Right atrium auricular region (tissue), 2 donors: ENCODE measurements at regions not wholly inside any gene's neighbourhood (a gene's known extent, or its start where the extent isn't known, plus 50 kb on each side); places are given as distances from the start of the nearest gene placed in this dataset.

Source experiments
- DNase-seq: peaks from one replicate; pipeline ENCODE4 v3.0.0-alpha.2; 2019; ENCODE audit warnings: low spot score
- H3K27ac ChIP-seq, 2 donors: fragments of 200-600 bp; sonication (generic); 1 replicate in 1 of 2; 2 replicates in 1 of 2; pipeline ENCODE4 v1.5.1; 2016 to 2019
- H3K27me3 ChIP-seq, 2 donors: fragments of 200-600 bp; sonication (generic); one replicate each; pipeline versions ENCODE4 v1.5.1 to v1.6.0; 2017 to 2019
- H3K36me3 ChIP-seq: fragments of 200-600 bp; sonication (generic); one replicate; pipeline ENCODE4 v1.5.1; 2016
- H3K4me1 ChIP-seq, 2 donors: fragments of 200-600 bp; sonication (generic); one replicate each; pipeline versions ENCODE4 v1.5.1 to v1.6.0; 2017 to 2019
- H3K4me3 ChIP-seq, 2 donors: fragments of 200-600 bp; sonication (generic); 1 replicate in 1 of 2; 2 replicates in 1 of 2; pipeline ENCODE4 v1.5.1; 2017 to 2019; ENCODE audit warnings: mild to moderate bottlenecking in 1 of 2, moderate library complexity in 1 of 2
- H3K9me3 ChIP-seq, 2 donors: fragments of 200-600 bp; sonication (generic); one replicate each; pipeline ENCODE4 v1.5.1; 2019
- TF ChIP-seq, protein P1 (sequence below), 2 donors: fragments of 200-600 bp; sonication (generic); IDR thresholded peaks; one replicate each; pipeline ENCODE4 v1.5.1; 2019; ENCODE audit warnings: antibody characterized with exemption in 2 of 2

- Histone ChIP-seq H3K9me3 (no peaks in the 10 kb centered on the region), H3K36me3 (no peaks in the 10 kb centered on the region), H3K4me3 (no peak overlapping the region), H3K27ac (no peak overlapping the region), H3K4me1 (no peaks in the 10 kb centered on the region), H3K27me3 (no peaks in the 10 kb centered on the region)
- TF ChIP-seq, protein P1, sequence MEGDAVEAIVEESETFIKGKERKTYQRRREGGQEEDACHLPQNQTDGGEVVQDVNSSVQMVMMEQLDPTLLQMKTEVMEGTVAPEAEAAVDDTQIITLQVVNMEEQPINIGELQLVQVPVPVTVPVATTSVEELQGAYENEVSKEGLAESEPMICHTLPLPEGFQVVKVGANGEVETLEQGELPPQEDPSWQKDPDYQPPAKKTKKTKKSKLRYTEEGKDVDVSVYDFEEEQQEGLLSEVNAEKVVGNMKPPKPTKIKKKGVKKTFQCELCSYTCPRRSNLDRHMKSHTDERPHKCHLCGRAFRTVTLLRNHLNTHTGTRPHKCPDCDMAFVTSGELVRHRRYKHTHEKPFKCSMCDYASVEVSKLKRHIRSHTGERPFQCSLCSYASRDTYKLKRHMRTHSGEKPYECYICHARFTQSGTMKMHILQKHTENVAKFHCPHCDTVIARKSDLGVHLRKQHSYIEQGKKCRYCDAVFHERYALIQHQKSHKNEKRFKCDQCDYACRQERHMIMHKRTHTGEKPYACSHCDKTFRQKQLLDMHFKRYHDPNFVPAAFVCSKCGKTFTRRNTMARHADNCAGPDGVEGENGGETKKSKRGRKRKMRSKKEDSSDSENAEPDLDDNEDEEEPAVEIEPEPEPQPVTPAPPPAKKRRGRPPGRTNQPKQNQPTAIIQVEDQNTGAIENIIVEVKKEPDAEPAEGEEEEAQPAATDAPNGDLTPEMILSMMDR (IDR thresholded peaks at IDR 0.05): no peak
- no peak for DNase-seq
Measured at GRCh38 chr10:130742941-130743675, 568.4 kb downstream of the TCERG1L start.

GRCh38 chr10:130743751-130744271, 567.7 kb downstream of the TCERG1L start:
- Histone ChIP-seq H3K27me3 (no peaks in the 10 kb centered on the region), H3K27ac (no peak overlapping the region), H3K9me3 (no peaks in the 10 kb centered on the region), H3K36me3 (no peaks in the 10 kb centered on the region), H3K4me3 (no peak overlapping the region), H3K4me1 (no peaks in the 10 kb centered on the region)
- TF ChIP-seq, protein P1 (IDR thresholded peaks at IDR 0.05): no peak
- no peak for DNase-seq

- H3K27me3 ChIP-seq: no peaks in the 10 kb centered on the region
Measured at GRCh38 chr10:130744631-130745030, 566.9 kb downstream of the TCERG1L start.

DNA sequence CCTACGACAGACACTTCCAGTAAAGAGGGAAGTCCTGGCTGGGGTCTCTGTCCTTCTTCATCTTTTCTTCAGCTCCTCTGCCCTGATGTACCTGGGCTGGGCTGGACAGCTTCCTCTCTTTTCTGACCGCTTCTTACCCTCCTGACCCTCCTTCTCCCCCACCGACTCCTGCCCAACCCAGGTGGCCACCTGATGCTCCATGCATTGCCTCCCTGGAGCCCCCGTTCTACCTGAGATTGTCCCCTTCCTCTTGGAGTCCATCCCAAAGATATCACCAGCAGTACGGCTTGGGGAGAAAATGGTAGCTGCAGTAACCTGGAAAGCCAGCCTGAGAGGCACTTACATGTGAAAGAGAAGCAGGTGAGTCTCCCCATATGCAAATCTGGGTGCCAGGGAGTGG, 566.3 kb downstream of the TCERG1L start:
- TF ChIP-seq, protein P1 (IDR thresholded peaks at IDR 0.05): no peak
- H3K4me1 ChIP-seq: no peaks in the 10 kb centered on the region
- H3K36me3 ChIP-seq: no peaks in the 10 kb centered on the region
- H3K9me3 ChIP-seq: no peaks in the 10 kb centered on the region
- no peaks in the 10 kb centered on the region for H3K27me3 ChIP-seq
- no peak overlapping the region for H3K27ac ChIP-seq
- no peak overlapping the region for H3K4me3 ChIP-seq
- no peak for DNase-seq

More at GRCh38 chr10:130744631-130745030, 566.9 kb downstream of the TCERG1L start:
- TF ChIP-seq, protein P1 (IDR thresholded peaks at IDR 0.05): no peak
- Histone ChIP-seq H3K36me3 (no peaks in the 10 kb centered on the region), H3K4me3 (no peak overlapping the region), H3K4me1 (no peaks in the 10 kb centered on the region), H3K9me3 (no peaks in the 10 kb centered on the region), H3K27ac (no peak overlapping the region)
- DNase-seq: no peak

DNA sequence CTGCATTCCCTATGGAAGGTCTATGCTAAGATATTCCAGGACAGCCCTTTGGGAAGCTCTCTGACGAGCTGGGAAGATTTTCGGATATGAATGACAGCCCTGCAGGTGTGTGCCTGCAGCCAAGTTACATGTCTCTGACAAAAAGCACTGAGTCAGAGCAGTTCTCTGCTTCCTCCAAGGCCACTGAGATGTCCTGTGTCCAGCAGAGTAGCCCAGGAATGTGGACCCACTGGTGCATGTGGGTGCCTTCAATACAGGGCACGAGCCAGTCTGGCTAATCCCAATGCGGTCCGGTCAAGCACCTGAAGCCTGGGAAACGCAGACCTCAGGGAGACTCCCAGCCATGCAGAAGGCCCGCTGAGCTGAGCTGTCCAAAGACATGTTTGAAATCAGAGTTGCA, 565.7 kb downstream of the TCERG1L start:
- Histone ChIP-seq H3K4me3 (no peak overlapping the region), H3K27ac (no peak overlapping the region), H3K4me1 (no peaks in the 10 kb centered on the region), H3K36me3 (no peaks in the 10 kb centered on the region), H3K27me3 (no peaks in the 10 kb centered on the region), H3K9me3 (no peaks in the 10 kb centered on the region)
- no peak for DNase-seq
- TF ChIP-seq, protein P1 (IDR thresholded peaks at IDR 0.05): no peak
